Keratinocyte (primary cell): ENCODE measurements at regions not wholly inside any gene's neighbourhood (a gene's known extent, or its start where the extent isn't known, plus 50 kb on each side); places are given as distances from the start of the nearest gene placed in this dataset.

Source experiments
- CTCF ChIP-seq, 3 experiments: IDR thresholded peaks in 1 of 3; conservative IDR thresholded peaks in 1 of 3; optimal IDR thresholded peaks in 1 of 3; 2 replicates in 2 of 3; 3 replicates in 1 of 3; pipeline versions ENCODE3 to v1.5.1; 2011; ENCODE audit warnings: low read length in 3 of 3, mild to moderate bottlenecking in 3 of 3, moderate library complexity in 2 of 3, control low read depth in 1 of 3, inconsistent platforms in 1 of 3; ENCODE audit not compliant: insufficient read depth in 2 of 3; ENCODE audit errors: extremely low read depth in 1 of 3
- EZH2 ChIP-seq: IDR thresholded peaks from one replicate; pipeline ENCODE4 v1.6.1; 2012; ENCODE audit warnings: inconsistent platforms, mild to moderate bottlenecking, low read length, moderate library complexity

DNA sequence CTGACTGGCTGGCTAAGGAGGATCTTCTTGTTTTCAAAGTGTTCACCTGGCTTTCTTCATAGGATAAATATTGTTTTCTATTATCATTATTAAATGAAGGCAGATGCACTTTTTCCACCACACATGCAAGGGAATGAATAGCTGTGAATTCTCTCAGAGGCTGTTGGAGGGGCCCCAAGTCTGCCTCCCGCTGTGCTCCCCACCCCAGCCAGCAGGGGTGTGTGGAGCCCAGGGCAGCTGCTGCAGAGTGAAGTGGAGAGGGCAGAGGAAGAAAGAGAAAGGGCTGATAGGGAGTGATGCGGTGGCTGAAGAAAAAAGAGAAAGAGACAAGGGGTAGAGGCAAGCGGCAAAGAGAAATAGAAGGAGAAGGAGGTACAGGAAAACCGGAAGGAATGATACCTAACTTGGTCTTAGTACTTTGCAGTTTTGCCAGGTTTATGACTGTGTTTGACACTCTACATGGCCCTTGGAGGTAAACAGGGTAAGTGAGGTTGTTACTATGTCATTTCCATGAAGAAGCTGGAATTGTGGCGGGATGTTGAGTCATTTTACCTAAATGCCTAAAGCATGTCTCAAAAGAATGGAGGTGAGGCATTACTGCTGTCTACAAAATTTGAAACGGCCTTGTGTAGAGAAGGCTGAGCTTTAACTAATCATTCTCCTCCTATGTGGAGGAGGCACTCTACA lies 145.7 kb upstream of the B3GAT1 start:
- TF ChIP-seq EZH2: no peak
- no peak for TF ChIP-seq CTCF (optimal IDR thresholded peaks at IDR 0.05 in 1 of 3, IDR thresholded peaks at IDR 0.05 in 1 of 3, conservative IDR thresholded peaks at IDR 0.05 in 1 of 3; ENCODE audit: extremely low read depth in 1 of 3, insufficient read depth in 2 of 3, low read length in 3 of 3)
